ENCODE measurements at regions not wholly inside any gene's neighbourhood (a gene's known extent, or its start where the extent isn't known, plus 50 kb on each side); places are given as distances from the start of the nearest gene placed in this dataset.
"Not testable (repeated sequence)": the region's sequence is repeated elsewhere in the genome, so short reads cannot be mapped to it uniquely, and the experiment has no call there.

GRCh38 chr2:129570812-129571211 is 408.7 kb upstream of the RAB6C start:
- DNase-seq, result not testable (repeated sequence)

GRCh38 chr2:129575431-129575830 is 404.0 kb upstream of the RAB6C start:
- DNase-seq, result no peak

GRCh38 chr2:129575880-129576279 is 403.6 kb upstream of the RAB6C start:
- no peak for DNase-seq

- DNase-seq, result no peak
Measured at GRCh38 chr2:129580001-129580400, 399.5 kb upstream of the RAB6C start.

GRCh38 chr2:129585760-129586159 is 393.7 kb upstream of the RAB6C start:
- DNase-seq, result no peak

GRCh38 chr2:129587426-129588064 is 391.9 kb upstream of the RAB6C start:
- DNase-seq, result no peak

GRCh38 chr2:129604560-129604959 is 374.9 kb upstream of the RAB6C start:
- DNase-seq, result no peak

GRCh38 chr2:129605646-129606045 is 373.8 kb upstream of the RAB6C start:
- DNase-seq, result no peak

- no peak for DNase-seq
Measured at GRCh38 chr2:129606496-129607270, 372.8 kb upstream of the RAB6C start.

- DNase-seq, result no peak
Measured at GRCh38 chr2:129609224-129609623, 370.2 kb upstream of the RAB6C start.

- no peak for DNase-seq
Measured at GRCh38 chr2:129610766-129611165, 368.7 kb upstream of the RAB6C start.

GRCh38 chr2:129611471-129611870 is 368.0 kb upstream of the RAB6C start:
- DNase-seq, result no peak

GRCh38 chr2:129619471-129619870 is 360.0 kb upstream of the RAB6C start:
- no peak for DNase-seq

- DNase-seq, result no peak
Measured at GRCh38 chr2:129620411-129620810, 359.1 kb upstream of the RAB6C start.

GRCh38 chr2:129623783-129624182 is 355.7 kb upstream of the RAB6C start:
- DNase-seq, result no peak

- DNase-seq, result no peak
Measured at GRCh38 chr2:129627437-129627836, 352.0 kb upstream of the RAB6C start.

- DNase-seq, result no peak
Measured at GRCh38 chr2:129636692-129637091, 342.8 kb upstream of the RAB6C start.

- no peak for DNase-seq
Measured at GRCh38 chr2:129641371-129641770, 338.1 kb upstream of the RAB6C start.

GRCh38 chr2:129642526-129643043 is 336.9 kb upstream of the RAB6C start:
- no peak for DNase-seq

GRCh38 chr2:129645335-129645734 is 334.1 kb upstream of the RAB6C start:
- no peak for DNase-seq

GRCh38 chr2:129646107-129646506 is 333.4 kb upstream of the RAB6C start:
- DNase-seq, result no peak

GRCh38 chr2:129653246-129653645 is 326.2 kb upstream of the RAB6C start:
- no peak for DNase-seq

- DNase-seq, result no peak
Measured at GRCh38 chr2:129654331-129654730, 325.1 kb upstream of the RAB6C start.

- no peak for DNase-seq
Measured at GRCh38 chr2:129656081-129656598, 323.3 kb upstream of the RAB6C start.

Data from CD4-positive, alpha-beta T cell treated with Interleukin-4 for 1 hour (primary cell).